ENCODE measurements at regions not wholly inside any gene's neighbourhood (a gene's known extent, or its start where the extent isn't known, plus 50 kb on each side); places are given as distances from the start of the nearest gene placed in this dataset.

DNA sequence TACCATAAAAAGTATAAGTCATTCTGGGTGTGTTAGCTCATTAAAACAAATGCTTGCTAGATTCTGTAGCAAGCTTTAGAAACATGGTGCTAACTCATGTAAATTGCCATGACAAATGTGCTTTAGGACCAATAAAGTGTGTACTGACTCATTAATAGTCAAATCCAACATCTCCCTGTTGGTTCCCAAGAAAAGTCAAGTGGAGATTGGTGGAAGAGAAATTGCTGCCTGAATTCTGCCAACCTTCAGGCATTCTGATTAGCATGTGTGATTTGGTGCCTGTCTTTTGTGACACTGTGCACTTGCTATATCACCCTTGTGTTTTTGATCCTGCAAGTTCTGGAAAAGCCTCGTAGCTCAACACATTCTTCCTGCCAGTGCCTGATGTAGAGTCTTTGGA lies 503.8 kb upstream of the BOD1L1 start:
- H3K36me3 ChIP-seq (ENCODE audit: control insufficient read depth in 2 of 4, insufficient read depth in 4 of 4, low read length in 3 of 4): no peaks in the 10 kb centered on the region
- H4K8ac ChIP-seq (ENCODE audit: extremely low read depth, insufficient read depth, low read length): no peak overlapping the region
- no peak overlapping the region for H2AFZ ChIP-seq (ENCODE audit: low read length)
- H4K91ac ChIP-seq (replicated peaks; ENCODE audit: insufficient read length, low read length): no peak overlapping the region
- H2BK120ac ChIP-seq (replicated peaks; ENCODE audit: low read depth, low read length): no peak overlapping the region
- no peak overlapping the region for H2BK5ac ChIP-seq (ENCODE audit: low read depth, low read length)
- no peaks in the 10 kb centered on the region for H3K4me1 ChIP-seq (replicated peaks in 1 of 4; ENCODE audit: control insufficient read depth in 3 of 4, insufficient read depth in 4 of 4, low read length in 3 of 4)
- no peaks in the 10 kb centered on the region for H3K23me2 ChIP-seq (ENCODE audit: low read depth, low read length)
- H2BK20ac ChIP-seq (ENCODE audit: low read length): no peak overlapping the region
- no peak overlapping the region for H3K4me2 ChIP-seq (ENCODE audit: insufficient read depth in 1 of 2, low read depth in 2 of 2, low read length in 2 of 2)
- H2AK5ac ChIP-seq (ENCODE audit: low read depth, low read length): no peak overlapping the region
- no peaks in the 10 kb centered on the region for H4K20me1 ChIP-seq (replicated peaks in 1 of 2; ENCODE audit: control insufficient read depth in 1 of 2, insufficient read depth in 2 of 2, low read length in 2 of 2)
- no peaks in the 10 kb centered on the region for H3K9me3 ChIP-seq (ENCODE audit: insufficient read depth in 2 of 2, low read depth in 1 of 2, low read length in 1 of 2)
- FAIRE-seq (no peak), DNase-seq (ENCODE audit: low read depth in 1 of 2, low spot score in 2 of 2) (no peak)
- no peak overlapping the region for H3K56ac ChIP-seq (replicated peaks; ENCODE audit: insufficient read length, low read depth, low read length)
- no peak overlapping the region for H3K4me3 ChIP-seq (ENCODE audit: extremely low read depth in 1 of 4, insufficient read depth in 2 of 4, low read depth in 3 of 4, low read length in 4 of 4)
- peaks cover 0 to 1% (median 0%) of the 10 kb centered on the region in 4 experiments; a peak in 2 of 7 replicates for H3K27me3 ChIP-seq (replicated peaks in 1 of 4; ENCODE audit: control insufficient read depth in 3 of 4, extremely low read depth in 1 of 4, insufficient read depth in 3 of 4, low read length in 3 of 4)
- TF ChIP-seq BCL11A (IDR thresholded peaks at IDR 0.05; ENCODE audit: low read depth in 2 of 2, low read length in 2 of 2) (no peak), POU5F1 (IDR thresholded peaks at IDR 0.05; ENCODE audit: low read depth, low read length) (no peak), SIN3A (conservative IDR thresholded peaks at IDR 0.05 in 1 of 2, IDR thresholded peaks at IDR 0.05 in 1 of 2; ENCODE audit: low read depth in 1 of 2, low read length in 2 of 2) (no peak), SP1 (IDR thresholded peaks at IDR 0.05; ENCODE audit: low read depth, low read length) (no peak), JUND (IDR thresholded peaks at IDR 0.05; ENCODE audit: low read length) (no peak), JUN (IDR thresholded peaks at IDR 0.05; ENCODE audit: low read depth, low read length) (no peak)
- TF ChIP-seq, protein P1, sequence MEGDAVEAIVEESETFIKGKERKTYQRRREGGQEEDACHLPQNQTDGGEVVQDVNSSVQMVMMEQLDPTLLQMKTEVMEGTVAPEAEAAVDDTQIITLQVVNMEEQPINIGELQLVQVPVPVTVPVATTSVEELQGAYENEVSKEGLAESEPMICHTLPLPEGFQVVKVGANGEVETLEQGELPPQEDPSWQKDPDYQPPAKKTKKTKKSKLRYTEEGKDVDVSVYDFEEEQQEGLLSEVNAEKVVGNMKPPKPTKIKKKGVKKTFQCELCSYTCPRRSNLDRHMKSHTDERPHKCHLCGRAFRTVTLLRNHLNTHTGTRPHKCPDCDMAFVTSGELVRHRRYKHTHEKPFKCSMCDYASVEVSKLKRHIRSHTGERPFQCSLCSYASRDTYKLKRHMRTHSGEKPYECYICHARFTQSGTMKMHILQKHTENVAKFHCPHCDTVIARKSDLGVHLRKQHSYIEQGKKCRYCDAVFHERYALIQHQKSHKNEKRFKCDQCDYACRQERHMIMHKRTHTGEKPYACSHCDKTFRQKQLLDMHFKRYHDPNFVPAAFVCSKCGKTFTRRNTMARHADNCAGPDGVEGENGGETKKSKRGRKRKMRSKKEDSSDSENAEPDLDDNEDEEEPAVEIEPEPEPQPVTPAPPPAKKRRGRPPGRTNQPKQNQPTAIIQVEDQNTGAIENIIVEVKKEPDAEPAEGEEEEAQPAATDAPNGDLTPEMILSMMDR (IDR thresholded peaks at IDR 0.05; ENCODE audit: control extremely low read depth in 1 of 3, insufficient read depth in 1 of 3, low read depth in 1 of 3, low read length in 3 of 3): no peak
- WGBS, 2 experiments (ENCODE audit: extremely low coverage in 1 of 2, insufficient coverage in 1 of 2, insufficient read length in 1 of 2, insufficient replicate concordance in 2 of 2, low coverage in 1 of 2, low lambda C conversion rate in 2 of 2, missing lambda C conversion rate in 1 of 2): 91% methylated on average over 1 of the region's 1 CpG; no CpG with 5 or more reads in 1 of the 2 experiments
- H2BK15ac ChIP-seq (ENCODE audit: low read length): no peak overlapping the region
- H3K79me2 ChIP-seq (ENCODE audit: control insufficient read depth in 1 of 2, insufficient read depth in 2 of 2, low read length in 2 of 2): no peaks in the 10 kb centered on the region
- no peak overlapping the region for H3K23ac ChIP-seq (ENCODE audit: insufficient read length)
- H3K27ac ChIP-seq (ENCODE audit: low read depth, low read length): no peak overlapping the region
- no peaks in the 10 kb centered on the region for H3K79me1 ChIP-seq (ENCODE audit: low read depth, low read length)
- H3K18ac ChIP-seq (ENCODE audit: extremely low read depth, low read length): no peak overlapping the region
- no peak overlapping the region for H3K4ac ChIP-seq (replicated peaks; ENCODE audit: insufficient read length, low read depth, low read length)
- CTCF ChIA-PET (ENCODE audit: partially characterized antibody): interaction anchor here (1.2 to 1.4 kb wide), 3 partner anchors 27 to 310 kb away, joined by 3 read pairs; no protein-coding TSS in a partner anchor
- H4K5ac ChIP-seq (ENCODE audit: insufficient read length, low read depth, low read length): no peak overlapping the region
- no peak overlapping the region for H3K9ac ChIP-seq (replicated peaks in 1 of 4; ENCODE audit: extremely low read depth in 1 of 4, low read depth in 3 of 4, low read length in 3 of 4)
- no peak overlapping the region for H3K14ac ChIP-seq (ENCODE audit: insufficient read length)
- H2BK12ac ChIP-seq (ENCODE audit: low read depth, low read length): no peak overlapping the region
- POLR2A ChIA-PET (ENCODE audit: partially characterized antibody): no interaction called here

Measured in H1 (cell line).